Fibroblast of skin of right biceps (primary cell): ENCODE measurements at regions not wholly inside any gene's neighbourhood (a gene's known extent, or its start where the extent isn't known, plus 50 kb on each side); places are given as distances from the start of the nearest gene placed in this dataset.
"Not testable (repeated sequence)": the region's sequence is repeated elsewhere in the genome, so short reads cannot be mapped to it uniquely, and the experiment has no call there.

Experiments
- DNase-seq: peaks from one replicate; pipeline ENCODE4 v3.0.0-alpha.2; 2013

GRCh38 chr1:189970331-189971230, 507.1 kb downstream of the BRINP3 start:
- DNase-seq: no peak

- DNase-seq: no peak
Measured at GRCh38 chr1:189971656-189972055, 506.0 kb downstream of the BRINP3 start.

GRCh38 chr1:189977184-189977583, 500.5 kb downstream of the BRINP3 start:
- DNase-seq: no peak

- no peak for DNase-seq
Measured at GRCh38 chr1:189983166-189983890, 494.3 kb downstream of the BRINP3 start.

- DNase-seq: no peak
Measured at GRCh38 chr1:189986516-189986915, 491.1 kb downstream of the BRINP3 start.

GRCh38 chr1:189987509-189987908, 490.2 kb downstream of the BRINP3 start:
- no peak for DNase-seq

GRCh38 chr1:189992856-189993255, 484.8 kb downstream of the BRINP3 start:
- DNase-seq: no peak

GRCh38 chr1:190000365-190000872, 477.2 kb downstream of the BRINP3 start:
- DNase-seq: peak; percentile 18

GRCh38 chr1:190001187-190001586, 476.5 kb downstream of the BRINP3 start:
- DNase-seq: peak; percentile 66

- DNase-seq: no peak
Measured at GRCh38 chr1:190003376-190003775, 474.3 kb downstream of the BRINP3 start.

GRCh38 chr1:190011585-190011984, 466.1 kb downstream of the BRINP3 start:
- no peak for DNase-seq

GRCh38 chr1:190019151-190019550, 458.5 kb downstream of the BRINP3 start:
- not testable (repeated sequence) for DNase-seq

- DNase-seq: no peak
Measured at GRCh38 chr1:190019717-190020116, 457.9 kb downstream of the BRINP3 start.

GRCh38 chr1:190022709-190023108, 455.0 kb downstream of the BRINP3 start:
- DNase-seq: peak; percentile 10

- peak; percentile 4 for DNase-seq
Measured at GRCh38 chr1:190029441-190029840, 448.2 kb downstream of the BRINP3 start.

GRCh38 chr1:190043655-190044054, 434.0 kb downstream of the BRINP3 start:
- no peak for DNase-seq

- DNase-seq: no peak
Measured at GRCh38 chr1:190046231-190046630, 431.4 kb downstream of the BRINP3 start.
